CD14-positive monocyte (primary cell): ENCODE measurements at regions not wholly inside any gene's neighbourhood (a gene's known extent, or its start where the extent isn't known, plus 50 kb on each side); places are given as distances from the start of the nearest gene placed in this dataset.

ENCODE experiments used
- DNase-seq, 3 donors: peaks; one replicate each; pipeline ENCODE4 v3.0.0-alpha.2; 2011 to 2022
- H2AFZ ChIP-seq: 2 replicates; pipeline ENCODE4 v1.6.0; 2012; ENCODE audit warnings: mild to moderate bottlenecking, low read depth, low read length, inconsistent platforms; ENCODE audit not compliant: insufficient read depth, poor library complexity, severe bottlenecking
- H3K27ac ChIP-seq, 2 donors: 1 replicate in 1 of 2; 2 replicates in 1 of 2; pipeline ENCODE4 v1.5.1; 2012 to 2013; ENCODE audit warnings: low read length in 2 of 2, control low read depth in 1 of 2, inconsistent platforms in 1 of 2, low read depth in 1 of 2, mild to moderate bottlenecking in 1 of 2
- H3K27me3 ChIP-seq, 2 donors: one replicate each; pipeline versions ENCODE4 v1.6.0 to v1.6.1; 2011 to 2013; ENCODE audit warnings: low read length in 2 of 2; ENCODE audit not compliant: control insufficient read depth in 2 of 2, insufficient read depth in 2 of 2
- H3K36me3 ChIP-seq, 2 donors: replicated peaks in 1 of 2; 1 replicate in 1 of 2; 2 replicates in 1 of 2; pipeline versions ENCODE4 v1.5.1 to v1.6.1; 2012 to 2013; ENCODE audit warnings: low read length in 2 of 2, control low read depth in 1 of 2, inconsistent platforms in 1 of 2, mild to moderate bottlenecking in 1 of 2; ENCODE audit not compliant: insufficient read depth in 2 of 2, control insufficient read depth in 1 of 2
- H3K4me1 ChIP-seq, 2 donors: 1 replicate in 1 of 2; 2 replicates in 1 of 2; pipeline versions ENCODE4 v1.5.1 to v1.6.1; 2012 to 2013; ENCODE audit warnings: low read length in 2 of 2, control low read depth in 1 of 2, inconsistent platforms in 1 of 2, mild to moderate bottlenecking in 1 of 2, moderate library complexity in 1 of 2; ENCODE audit not compliant: insufficient read depth in 2 of 2, control insufficient read depth in 1 of 2
- H3K4me2 ChIP-seq: replicated peaks from 2 replicates; pipeline ENCODE3; 2012; ENCODE audit warnings: low read length, moderate library complexity, mild to moderate bottlenecking; ENCODE audit not compliant: poor library complexity, severe bottlenecking; ENCODE audit errors: extremely low read depth
- H3K4me3 ChIP-seq, 3 experiments: fragments of 200-600 bp in 1 of 3; sonication (generic) in 1 of 3; replicated peaks in 1 of 3; 1 replicate in 2 of 3; 2 replicates in 1 of 3; pipeline ENCODE4 v1.5.1; 2011 to 2013; ENCODE audit warnings: low read length in 3 of 3, mild to moderate bottlenecking in 3 of 3, control low read depth in 2 of 3, low read depth in 2 of 3, inconsistent platforms in 1 of 3, moderate library complexity in 1 of 3
- H3K79me2 ChIP-seq: 2 replicates; pipeline ENCODE4 v1.6.0; 2012; ENCODE audit warnings: mild to moderate bottlenecking, control low read depth, inconsistent platforms, low read length, moderate library complexity; ENCODE audit not compliant: insufficient read depth
- H3K9ac ChIP-seq: 2 replicates; pipeline ENCODE4 v1.6.0; 2017; ENCODE audit warnings: low read length, mild to moderate bottlenecking; ENCODE audit not compliant: insufficient read depth, poor library complexity, severe bottlenecking
- H3K9me3 ChIP-seq, 2 donors: replicated peaks in 1 of 2; 1 replicate in 1 of 2; 2 replicates in 1 of 2; pipeline versions ENCODE4 v1.5.1 to v1.6.1; 2012 to 2013; ENCODE audit warnings: low read length in 2 of 2, control low read depth in 1 of 2; ENCODE audit not compliant: control insufficient read depth in 1 of 2, insufficient read depth in 1 of 2
- H4K20me1 ChIP-seq: 2 replicates; pipeline ENCODE4 v1.6.0; 2012; ENCODE audit warnings: mild to moderate bottlenecking, low read length, control low read depth, moderate library complexity; ENCODE audit not compliant: insufficient read depth
- H3K27ac Mint-ChIP-seq, 7 donors: one replicate each; pipeline ENCODE4 v1.8.0; 2020; ENCODE audit warnings: mild to moderate bottlenecking in 7 of 7, mixed read lengths in 7 of 7, moderate library complexity in 6 of 7, inconsistent platforms in 2 of 7
- H3K27me3 Mint-ChIP-seq, 3 donors: one replicate each; pipeline ENCODE4 v1.8.0; 2021 to 2022; ENCODE audit warnings: low read depth in 3 of 3, mild to moderate bottlenecking in 3 of 3, mixed read lengths in 3 of 3, moderate library complexity in 3 of 3, inconsistent platforms in 1 of 3
- H3K36me3 Mint-ChIP-seq, 2 donors: one replicate each; pipeline ENCODE4 v1.8.0; 2020; ENCODE audit warnings: mixed read lengths in 2 of 2, inconsistent platforms in 1 of 2, mild to moderate bottlenecking in 1 of 2
- H3K4me1 Mint-ChIP-seq: one replicate; pipeline ENCODE4 v1.8.0; 2020; ENCODE audit warnings: mild to moderate bottlenecking, mixed read lengths
- H3K4me3 Mint-ChIP-seq, 2 donors: one replicate each; pipeline ENCODE4 v1.8.0; 2020; ENCODE audit warnings: mild to moderate bottlenecking in 2 of 2, mixed read lengths in 2 of 2, moderate library complexity in 1 of 2
- H3K9me3 Mint-ChIP-seq, 7 donors: one replicate each; pipeline ENCODE4 v1.8.0; 2020 to 2022; ENCODE audit warnings: mixed read lengths in 7 of 7, mild to moderate bottlenecking in 6 of 7, moderate library complexity in 6 of 7, inconsistent platforms in 2 of 7
- CTCF ChIP-seq: fragments of 200-600 bp; IDR thresholded peaks from one replicate; pipeline ENCODE4 v1.8.0; 2022; ENCODE audit warnings: antibody characterized with exemption, mild to moderate bottlenecking
- WGBS: methylation state at CpG from one replicate; pipeline ENCODE4 v1.1.5; 2013; ENCODE audit warnings: missing lambda C conversion rate; ENCODE audit not compliant: insufficient coverage; 5-methylcytosine and 5-hydroxymethylcytosine counted together
- intact Hi-C, 2 donors: fragments of 100-400 bp; cut with micrococcal nuclease; formaldehyde crosslinking; loops; one replicate each; pipeline versions ENCODE4 v1.15.0 to v1.15.1; 2023

DNA sequence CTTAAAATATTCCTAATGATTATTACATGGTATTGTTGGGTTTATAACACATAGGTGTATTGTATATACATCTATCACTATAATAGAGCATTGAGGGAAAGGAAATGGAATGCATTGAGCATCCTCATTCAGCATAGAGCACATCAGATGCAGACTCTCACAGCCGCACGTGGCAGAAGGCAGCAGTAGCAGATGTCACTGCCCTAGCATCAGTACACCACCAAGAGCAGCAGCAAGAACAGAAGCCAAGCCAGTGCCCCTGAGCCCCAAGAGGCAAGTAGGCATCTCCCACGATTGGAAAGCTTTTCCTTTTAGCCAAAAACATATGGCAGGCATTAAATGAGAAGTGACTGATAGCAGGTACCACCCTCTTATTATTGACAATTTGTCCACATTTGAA lies 510.0 kb downstream of the TNS3 start:
- no peaks in the 10 kb centered on the region for H3K79me2 ChIP-seq
- intact Hi-C loops = no loop called here
- H3K9ac ChIP-seq = no peak overlapping the region
- no peaks in the 10 kb centered on the region for H3K27me3 ChIP-seq
- H3K4me3 ChIP-seq = no peak overlapping the region
- no peak for TF ChIP-seq CTCF
- Mint-ChIP-seq H3K4me1 (no peaks in the 10 kb centered on the region), H3K9me3 (peaks cover 0 to 3% (median 0%) of the 10 kb centered on the region in 7 donors), H3K27me3 (peaks cover 2 to 5% (median 3%) of the 10 kb centered on the region in 3 donors), H3K27ac (no peak overlapping the region), H3K4me3 (no peak overlapping the region), H3K36me3 (no peaks in the 10 kb centered on the region)
- no CpG with 5 or more reads among the region's 3 CpGs for WGBS
- peaks cover 0 to 2% of the 10 kb centered on the region in 2 donors for H3K9me3 ChIP-seq
- no peak for DNase-seq
- no peak overlapping the region for H2AFZ ChIP-seq
- H3K4me1 ChIP-seq = no peaks in the 10 kb centered on the region
- no peaks in the 10 kb centered on the region for H4K20me1 ChIP-seq
- no peak overlapping the region for H3K4me2 ChIP-seq
- no peak overlapping the region for H3K27ac ChIP-seq
- H3K36me3 ChIP-seq = no peaks in the 10 kb centered on the region

DNA sequence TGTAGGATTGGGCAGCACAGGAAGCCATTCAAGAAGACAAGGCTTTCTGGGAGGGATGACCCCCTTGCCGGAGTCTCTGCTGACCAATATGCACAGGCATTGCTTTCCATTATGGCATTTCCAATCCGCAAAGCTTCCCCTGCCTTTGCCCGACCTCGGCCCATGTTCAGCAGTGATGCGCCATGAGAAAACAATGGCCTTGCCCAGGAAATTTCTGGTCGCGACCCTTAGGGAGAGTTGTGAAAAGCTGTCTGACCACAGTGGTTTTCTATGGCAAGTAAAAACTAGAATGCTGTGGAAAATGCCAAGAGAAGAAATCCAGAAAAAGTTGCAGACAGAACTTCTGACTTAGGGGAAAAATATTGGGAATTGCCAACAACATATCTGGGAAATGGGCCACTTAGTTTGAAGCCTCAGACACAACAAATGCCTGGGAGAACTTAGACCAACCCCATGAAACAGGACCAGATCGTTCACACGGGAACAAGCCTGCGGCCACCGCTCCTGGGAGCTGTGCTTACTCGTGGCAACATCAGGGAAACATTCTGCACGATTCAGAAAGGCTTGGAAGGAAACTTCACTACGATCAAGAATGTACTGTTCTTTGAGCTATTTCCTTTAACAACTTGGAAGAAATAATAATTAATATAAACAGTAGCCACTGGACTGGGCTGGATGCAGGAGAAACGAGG lies 512.4 kb downstream of the TNS3 start:
- Mint-ChIP-seq H3K27ac (no peak overlapping the region), H3K9me3 (peaks cover 0 to 3% (median 0%) of the 10 kb centered on the region in 7 donors), H3K36me3 (no peaks in the 10 kb centered on the region), H3K27me3 (peaks cover 0 to 5% (median 2%) of the 10 kb centered on the region in 3 donors), H3K4me3 (no peak overlapping the region), H3K4me1 (no peaks in the 10 kb centered on the region)
- Histone ChIP-seq H3K27me3 (no peaks in the 10 kb centered on the region), H3K4me2 (no peak overlapping the region), H3K36me3 (no peaks in the 10 kb centered on the region), H3K4me1 (no peaks in the 10 kb centered on the region), H2AFZ (no peak overlapping the region), H3K9me3 (peaks cover 0 to 2% of the 10 kb centered on the region in 2 donors), H3K79me2 (no peaks in the 10 kb centered on the region), H3K27ac (no peak overlapping the region), H4K20me1 (no peaks in the 10 kb centered on the region), H3K4me3 (no peak overlapping the region), H3K9ac (no peak overlapping the region)
- no peak for TF ChIP-seq CTCF
- intact Hi-C loops = no loop called here
- 96% methylated on average over 12 of the region's 15 CpGs for WGBS
- DNase-seq = no peak
